ENCODE measurements at regions not wholly inside any gene's neighbourhood (a gene's known extent, or its start where the extent isn't known, plus 50 kb on each side); places are given as distances from the start of the nearest gene placed in this dataset.

DNA sequence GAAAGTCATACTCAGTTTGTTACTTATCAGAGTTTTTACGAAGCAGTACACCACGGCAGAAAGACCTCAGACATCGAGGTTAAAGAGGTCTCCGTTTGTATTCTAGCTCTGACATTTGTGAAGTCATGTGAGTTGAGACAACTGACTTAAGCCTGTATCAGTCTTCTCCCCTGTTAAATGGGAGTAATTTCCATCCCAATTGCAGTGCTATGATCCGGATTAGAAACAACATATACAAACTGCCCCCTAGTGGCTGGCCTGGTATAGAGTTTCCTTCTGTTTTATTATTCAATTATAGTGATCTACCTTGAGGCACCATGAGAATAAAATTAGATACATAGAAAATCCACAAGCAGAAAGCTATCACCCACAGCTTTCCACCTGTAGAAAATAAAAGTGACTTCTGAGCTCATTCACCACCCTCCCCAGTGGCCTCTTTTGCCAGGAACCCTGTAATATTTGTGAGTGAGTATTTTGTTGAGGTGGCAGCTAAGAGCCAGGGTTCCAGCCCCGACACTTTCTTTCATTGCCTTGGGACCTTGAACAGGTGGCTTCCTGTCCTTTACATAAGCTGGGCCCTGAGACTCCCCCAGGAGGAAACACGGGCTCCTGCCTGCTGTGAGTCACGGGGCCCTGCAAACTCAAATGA, 607.2 kb upstream of the MGMT start (continued):
- TF ChIP-seq GATA4 (IDR thresholded peaks at IDR 0.05; ENCODE audit: borderline replicate concordance, low read depth) (no peak), STAG1 (CRISPR knock-in tag; IDR thresholded peaks at IDR 0.05) (peak; percentile 52)

DNA sequence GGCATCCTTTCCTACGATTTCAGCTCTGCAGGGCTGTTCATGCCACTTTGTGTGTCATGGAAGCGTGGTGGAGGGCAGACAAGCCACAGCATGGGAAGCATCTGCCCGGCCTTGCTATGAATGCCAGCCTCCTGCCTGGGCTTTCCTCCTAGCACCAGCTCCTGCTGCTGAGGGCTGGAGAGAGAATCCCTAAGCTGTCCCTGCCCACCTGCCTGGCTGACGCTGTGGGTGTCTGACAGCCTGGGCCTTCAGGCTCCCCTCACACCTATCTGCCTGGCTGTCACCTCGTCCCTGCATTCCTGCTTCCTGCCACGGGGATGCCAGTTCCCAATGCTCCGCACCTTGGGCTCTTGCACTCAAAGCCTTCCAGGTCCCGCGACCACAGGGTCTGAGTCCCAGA, 606.5 kb upstream of the MGMT start:
- Histone ChIP-seq H3K4me1 (ENCODE audit: insufficient read depth, low read length) (peaks cover 6% of the 10 kb centered on the region), H3K4me3 (replicated peaks in 1 of 3; ENCODE audit: insufficient read depth in 1 of 3, low read depth in 2 of 3, low read length in 3 of 3) (no peak overlapping the region), H3K27ac (ENCODE audit: extremely low read length, insufficient read depth, low read length) (no peak overlapping the region), H4K20me1 (ENCODE audit: insufficient read depth, low read length) (no peaks in the 10 kb centered on the region), H3K36me3 (replicated peaks in 1 of 2; ENCODE audit: control insufficient read depth in 1 of 2, insufficient read depth in 2 of 2, low read length in 2 of 2) (no peaks in the 10 kb centered on the region), H3K27me3 (ENCODE audit: control insufficient read depth in 1 of 2, insufficient read depth in 2 of 2, low read length in 2 of 2) (peaks cover 0 to 10% of the 10 kb centered on the region in 2 experiments; a peak in 1 of 5 replicates), H3K4me2 (ENCODE audit: low read depth, low read length) (no peak overlapping the region), H3K9ac (ENCODE audit: insufficient read depth, low read depth, low read length) (no peak overlapping the region), H3K79me2 (ENCODE audit: insufficient read depth, low read length) (no peaks in the 10 kb centered on the region), H2AFZ (ENCODE audit: low read length) (no peak overlapping the region), H3K9me3 (ENCODE audit: low read length) (no peaks in the 10 kb centered on the region)
- WGBS (ENCODE audit: low lambda C conversion rate): 31% methylated on average over 7 of the region's 9 CpGs
- no TSS peak for BruUV-seq (replicated peaks)
- ChIA-PET POLR2A (no interaction called here), CTCF (ENCODE audit: low intra/inter-chr PET ratio, low total read pairs) (interaction anchor here (1.5 kb wide), 1 partner anchor 597 kb away, joined by 6 read pairs; no protein-coding TSS in a partner anchor)
- no peak for TF ChIP-seq CCDC6 (CRISPR knock-in tag; IDR thresholded peaks at IDR 0.05)
- TF ChIP-seq, protein P1, sequence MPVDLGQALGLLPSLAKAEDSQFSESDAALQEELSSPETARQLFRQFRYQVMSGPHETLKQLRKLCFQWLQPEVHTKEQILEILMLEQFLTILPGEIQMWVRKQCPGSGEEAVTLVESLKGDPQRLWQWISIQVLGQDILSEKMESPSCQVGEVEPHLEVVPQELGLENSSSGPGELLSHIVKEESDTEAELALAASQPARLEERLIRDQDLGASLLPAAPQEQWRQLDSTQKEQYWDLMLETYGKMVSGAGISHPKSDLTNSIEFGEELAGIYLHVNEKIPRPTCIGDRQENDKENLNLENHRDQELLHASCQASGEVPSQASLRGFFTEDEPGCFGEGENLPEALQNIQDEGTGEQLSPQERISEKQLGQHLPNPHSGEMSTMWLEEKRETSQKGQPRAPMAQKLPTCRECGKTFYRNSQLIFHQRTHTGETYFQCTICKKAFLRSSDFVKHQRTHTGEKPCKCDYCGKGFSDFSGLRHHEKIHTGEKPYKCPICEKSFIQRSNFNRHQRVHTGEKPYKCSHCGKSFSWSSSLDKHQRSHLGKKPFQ (CRISPR knock-in tag; IDR thresholded peaks at IDR 0.05; ENCODE audit: insufficient replicate concordance): no peak
- TF ChIP-seq, protein P2, sequence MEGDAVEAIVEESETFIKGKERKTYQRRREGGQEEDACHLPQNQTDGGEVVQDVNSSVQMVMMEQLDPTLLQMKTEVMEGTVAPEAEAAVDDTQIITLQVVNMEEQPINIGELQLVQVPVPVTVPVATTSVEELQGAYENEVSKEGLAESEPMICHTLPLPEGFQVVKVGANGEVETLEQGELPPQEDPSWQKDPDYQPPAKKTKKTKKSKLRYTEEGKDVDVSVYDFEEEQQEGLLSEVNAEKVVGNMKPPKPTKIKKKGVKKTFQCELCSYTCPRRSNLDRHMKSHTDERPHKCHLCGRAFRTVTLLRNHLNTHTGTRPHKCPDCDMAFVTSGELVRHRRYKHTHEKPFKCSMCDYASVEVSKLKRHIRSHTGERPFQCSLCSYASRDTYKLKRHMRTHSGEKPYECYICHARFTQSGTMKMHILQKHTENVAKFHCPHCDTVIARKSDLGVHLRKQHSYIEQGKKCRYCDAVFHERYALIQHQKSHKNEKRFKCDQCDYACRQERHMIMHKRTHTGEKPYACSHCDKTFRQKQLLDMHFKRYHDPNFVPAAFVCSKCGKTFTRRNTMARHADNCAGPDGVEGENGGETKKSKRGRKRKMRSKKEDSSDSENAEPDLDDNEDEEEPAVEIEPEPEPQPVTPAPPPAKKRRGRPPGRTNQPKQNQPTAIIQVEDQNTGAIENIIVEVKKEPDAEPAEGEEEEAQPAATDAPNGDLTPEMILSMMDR (CRISPR knock-in tag; IDR thresholded peaks at IDR 0.05): no peak
- TF ChIP-seq ZNF761 (CRISPR knock-in tag; conservative IDR thresholded peaks at IDR 0.05): no peak
- no peak for TF ChIP-seq THYN1 (CRISPR knock-in tag; IDR thresholded peaks at IDR 0.05; ENCODE audit: borderline replicate concordance, low read depth)
- TF ChIP-seq ZNF775 (CRISPR knock-in tag; IDR thresholded peaks at IDR 0.05; ENCODE audit: borderline replicate concordance): no peak
- TF ChIP-seq, protein P3, sequence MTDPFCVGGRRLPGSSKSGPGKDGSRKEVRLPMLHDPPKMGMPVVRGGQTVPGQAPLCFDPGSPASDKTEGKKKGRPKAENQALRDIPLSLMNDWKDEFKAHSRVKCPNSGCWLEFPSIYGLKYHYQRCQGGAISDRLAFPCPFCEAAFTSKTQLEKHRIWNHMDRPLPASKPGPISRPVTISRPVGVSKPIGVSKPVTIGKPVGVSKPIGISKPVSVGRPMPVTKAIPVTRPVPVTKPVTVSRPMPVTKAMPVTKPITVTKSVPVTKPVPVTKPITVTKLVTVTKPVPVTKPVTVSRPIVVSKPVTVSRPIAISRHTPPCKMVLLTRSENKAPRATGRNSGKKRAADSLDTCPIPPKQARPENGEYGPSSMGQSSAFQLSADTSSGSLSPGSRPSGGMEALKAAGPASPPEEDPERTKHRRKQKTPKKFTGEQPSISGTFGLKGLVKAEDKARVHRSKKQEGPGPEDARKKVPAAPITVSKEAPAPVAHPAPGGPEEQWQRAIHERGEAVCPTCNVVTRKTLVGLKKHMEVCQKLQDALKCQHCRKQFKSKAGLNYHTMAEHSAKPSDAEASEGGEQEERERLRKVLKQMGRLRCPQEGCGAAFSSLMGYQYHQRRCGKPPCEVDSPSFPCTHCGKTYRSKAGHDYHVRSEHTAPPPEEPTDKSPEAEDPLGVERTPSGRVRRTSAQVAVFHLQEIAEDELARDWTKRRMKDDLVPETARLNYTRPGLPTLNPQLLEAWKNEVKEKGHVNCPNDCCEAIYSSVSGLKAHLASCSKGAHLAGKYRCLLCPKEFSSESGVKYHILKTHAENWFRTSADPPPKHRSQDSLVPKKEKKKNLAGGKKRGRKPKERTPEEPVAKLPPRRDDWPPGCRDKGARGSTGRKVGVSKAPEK (CRISPR knock-in tag; IDR thresholded peaks at IDR 0.05; ENCODE audit: borderline replicate concordance): no peak
- no peak for TF ChIP-seq NKX3-1 (CRISPR knock-in tag; IDR thresholded peaks at IDR 0.05)
- intact Hi-C loops (cut with micrococcal nuclease; ENCODE audit: unreplicated experiment): no loop called here
- in situ Hi-C loops (cut with HindIII; ENCODE audit: extremely low pct_ligation_motif_present, low pct_unique_long_range_greater_than_20kb): loop anchor here (25.0 kb wide), 1 partner anchor 598 kb away; no protein-coding TSS in a partner anchor
- FAIRE-seq (no peak), ATAC-seq (no peak), DNase-seq (ENCODE audit: low spot score) (no peak)

All from HepG2 (cell line).